ENCODE measurements at regions not wholly inside any gene's neighbourhood (a gene's known extent, or its start where the extent isn't known, plus 50 kb on each side); places are given as distances from the start of the nearest gene placed in this dataset.

- H3K9ac ChIP-seq (ENCODE audit: extremely low read depth, insufficient read length, low read length): no peak overlapping the region
- no peak overlapping the region for H4K91ac ChIP-seq (ENCODE audit: insufficient read length, low read depth, low read length)
- H2BK5ac ChIP-seq (ENCODE audit: insufficient read length, low read length): no peak overlapping the region
- no peak for TF ChIP-seq CTCF (conservative IDR thresholded peaks at IDR 0.05)
- no peak overlapping the region for H3K56ac ChIP-seq (ENCODE audit: insufficient read length, low read depth, low read length)
- H2AK5ac ChIP-seq (ENCODE audit: insufficient read length, low read length): no peak overlapping the region
- Mint-ChIP-seq H3K27ac (no peak overlapping the region), H3K4me3 (no peak overlapping the region), H3K4me1 (peaks cover under 1 to 5% of the 10 kb centered on the region in 2 experiments), H3K36me3 (ENCODE audit: insufficient read depth in 1 of 3, low read depth in 3 of 3) (no peaks in the 10 kb centered on the region), H3K27me3 (ENCODE audit: low read depth) (peaks cover 97% of the 10 kb centered on the region), H3K9me3 (no peaks in the 10 kb centered on the region; a peak in 1 of 5 replicates)
- H3K79me1 ChIP-seq (ENCODE audit: insufficient read depth, low read depth, low read length, poor library complexity, severe bottlenecking): no peaks in the 10 kb centered on the region
- no peak for DNase-seq
- no peak overlapping the region for H2BK120ac ChIP-seq (ENCODE audit: low read depth, low read length, poor library complexity, severe bottlenecking)
- no peak overlapping the region for H3K4me2 ChIP-seq (ENCODE audit: insufficient read depth, insufficient read length, low read length)
- H3K23me2 ChIP-seq (ENCODE audit: insufficient read length, low read depth, low read length, poor library complexity, severe bottlenecking): no peaks in the 10 kb centered on the region
- no peaks in the 10 kb centered on the region for H3K4me1 ChIP-seq (ENCODE audit: insufficient read depth, low read length)
- H4K5ac ChIP-seq (ENCODE audit: insufficient read length, low read depth, low read length): no peak overlapping the region
- no peaks in the 10 kb centered on the region for H3K79me2 ChIP-seq (ENCODE audit: insufficient read depth, low read length)
- H3K23ac ChIP-seq (ENCODE audit: insufficient read length, low read depth, low read length): no peak overlapping the region
- H2BK12ac ChIP-seq (ENCODE audit: insufficient read length, low read depth, low read length): no peak overlapping the region
- no peak overlapping the region for H3K18ac ChIP-seq (ENCODE audit: insufficient read length, low read depth, low read length)
- WGBS (ENCODE audit: extremely low coverage, insufficient read length, low lambda C conversion rate): no CpG with 5 or more reads among the region's 2 CpGs
- peaks cover 7% of the 10 kb centered on the region for H3K27me3 ChIP-seq (ENCODE audit: insufficient read depth, low read length)
- H3K4ac ChIP-seq (ENCODE audit: low read depth, low read length): no peak overlapping the region
- no peak overlapping the region for H2AFZ ChIP-seq (ENCODE audit: low read length)
- no peak overlapping the region for H2BK15ac ChIP-seq (ENCODE audit: low read depth, low read length)
- no peak overlapping the region for H3K27ac ChIP-seq (ENCODE audit: insufficient read length, low read depth, low read length)
- no peak overlapping the region for H3T11ph ChIP-seq (ENCODE audit: low read length)
- no peak overlapping the region for H4K8ac ChIP-seq (replicated peaks; ENCODE audit: insufficient read length, low read depth, low read length)
- no peaks in the 10 kb centered on the region for H3K9me3 ChIP-seq (ENCODE audit: control insufficient read depth, low read depth, low read length)
- no peak overlapping the region for H3K14ac ChIP-seq (ENCODE audit: insufficient read depth, low read length)
- H4K20me1 ChIP-seq (ENCODE audit: control insufficient read depth, insufficient read depth, insufficient read length): no peaks in the 10 kb centered on the region
- H2BK20ac ChIP-seq (ENCODE audit: low read depth, low read length, poor library complexity, severe bottlenecking): no peak overlapping the region
Observed at GRCh38 chr20:22450537-22450936, 133.8 kb downstream of the FOXA2 start.

Data from H9 (cell line).